Astrocyte (in vitro differentiated cells and primary cell): ENCODE measurements at regions not wholly inside any gene's neighbourhood (a gene's known extent, or its start where the extent isn't known, plus 50 kb on each side); places are given as distances from the start of the nearest gene placed in this dataset.
A peak's percentile ranks its signal among the peaks of the same experiment; 100 is the strongest.

ENCODE experiments used
- DNase-seq: peaks from one replicate; pipeline ENCODE4 v3.0.0-alpha.2; 2010; ENCODE audit warnings: low read depth
- FAIRE-seq: peaks from 2 replicates; lab custom pipeline; 2011; peaks lifted over from hg19 to GRCh38; lab: Jason Lieb, UNC
- H2AFZ ChIP-seq: 2 replicates; pipeline ENCODE4 v1.6.0; 2012; ENCODE audit warnings: low read depth, low read length, inconsistent platforms
- H3K27ac ChIP-seq: 2 replicates; pipeline ENCODE4 v1.5.1; 2011; ENCODE audit warnings: low read depth, low read length, inconsistent platforms
- H3K27me3 ChIP-seq: 2 replicates; pipeline ENCODE4 v1.6.0; 2011; ENCODE audit warnings: low read length, inconsistent platforms; ENCODE audit not compliant: insufficient read depth
- H3K36me3 ChIP-seq: 2 replicates; pipeline ENCODE4 v1.5.1; 2011; ENCODE audit warnings: low read length, inconsistent platforms; ENCODE audit not compliant: insufficient read depth
- H3K4me1 ChIP-seq: 2 replicates; pipeline ENCODE4 v1.5.1; 2011; ENCODE audit warnings: low read length, inconsistent platforms; ENCODE audit not compliant: insufficient read depth
- H3K4me2 ChIP-seq: 2 replicates; pipeline ENCODE4 v1.6.0; 2012; ENCODE audit warnings: low read length, inconsistent platforms
- H3K4me3 ChIP-seq: 2 replicates; pipeline ENCODE4 v1.5.1; 2011; ENCODE audit warnings: low read depth, mild to moderate bottlenecking, low read length, inconsistent platforms; ENCODE audit not compliant: insufficient read depth
- H3K79me2 ChIP-seq: 2 replicates; pipeline ENCODE4 v1.6.0; 2012; ENCODE audit warnings: mild to moderate bottlenecking, low read length, inconsistent platforms; ENCODE audit not compliant: insufficient read depth
- H3K9ac ChIP-seq: 2 replicates; pipeline ENCODE4 v1.6.0; 2012; ENCODE audit warnings: mild to moderate bottlenecking, low read length, inconsistent platforms
- H3K9me3 ChIP-seq: 2 replicates; pipeline ENCODE4 v1.5.1; 2012; ENCODE audit warnings: low read depth, mild to moderate bottlenecking, low read length, inconsistent platforms; ENCODE audit not compliant: insufficient read depth
- H4K20me1 ChIP-seq: 2 replicates; pipeline ENCODE4 v1.6.0; 2012; ENCODE audit warnings: low read length, inconsistent platforms; ENCODE audit not compliant: insufficient read depth
- H3K27ac Mint-ChIP-seq: one replicate; pipeline ENCODE4 v1.8.0; 2021; ENCODE audit warnings: mild to moderate bottlenecking, mixed read lengths; ENCODE audit not compliant: unreplicated experiment
- H3K27me3 Mint-ChIP-seq: one replicate; pipeline ENCODE4 v1.8.0; 2021; ENCODE audit warnings: low read depth, mixed read lengths; ENCODE audit not compliant: unreplicated experiment
- H3K36me3 Mint-ChIP-seq: one replicate; pipeline ENCODE4 v1.8.0; 2021; ENCODE audit warnings: low read depth, mixed read lengths; ENCODE audit not compliant: unreplicated experiment
- H3K4me1 Mint-ChIP-seq: one replicate; pipeline ENCODE4 v1.8.0; 2021; ENCODE audit warnings: low read depth, mixed read lengths; ENCODE audit not compliant: unreplicated experiment
- H3K4me3 Mint-ChIP-seq: one replicate; pipeline ENCODE4 v1.8.0; 2021; ENCODE audit warnings: mild to moderate bottlenecking, moderate library complexity, mixed read lengths; ENCODE audit not compliant: unreplicated experiment
- H3K9me3 Mint-ChIP-seq: one replicate; pipeline ENCODE4 v1.8.0; 2021; ENCODE audit warnings: mild to moderate bottlenecking, mixed read lengths; ENCODE audit not compliant: unreplicated experiment
- EZH2 ChIP-seq: IDR thresholded peaks from 2 replicates; pipeline ENCODE4 v1.6.1; 2012; ENCODE audit warnings: mild to moderate bottlenecking, low read length, inconsistent platforms; ENCODE audit not compliant: insufficient read depth
- TF ChIP-seq, protein P1 (sequence below): IDR thresholded peaks from 2 replicates; pipeline ENCODE4 v1.5.1; 2011; ENCODE audit warnings: low read depth, mild to moderate bottlenecking, inconsistent platforms, low read length, moderate library complexity; ENCODE audit not compliant: insufficient read depth

DNA sequence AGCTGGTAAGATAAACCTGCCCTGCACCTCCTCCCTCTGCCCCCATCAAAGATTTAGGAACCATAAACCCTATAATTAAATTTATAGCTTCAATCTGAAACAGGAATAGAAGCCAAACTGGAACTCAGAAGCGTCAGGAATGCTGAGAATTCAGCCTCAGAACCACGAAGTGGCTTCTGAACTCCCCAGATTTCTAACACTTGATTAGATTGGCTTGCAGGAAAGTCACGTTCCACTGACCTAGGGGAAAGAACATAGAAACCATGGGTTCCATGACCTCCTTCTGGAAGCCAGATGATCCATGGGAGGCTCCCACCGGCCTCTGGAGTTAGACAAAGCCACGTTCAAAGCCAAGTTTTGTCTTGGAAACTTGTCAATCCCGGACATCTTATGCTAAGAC, 356.5 kb downstream of the MID1IP1 start:
- Histone ChIP-seq H3K79me2 (no peaks in the 10 kb centered on the region), H3K4me2 (no peak overlapping the region), H3K27me3 (peaks cover 7% of the 10 kb centered on the region), H3K36me3 (no peaks in the 10 kb centered on the region), H3K27ac (no peak overlapping the region), H2AFZ (no peak overlapping the region), H3K4me1 (peaks cover 16% of the 10 kb centered on the region), H4K20me1 (no peaks in the 10 kb centered on the region), H3K9ac (no peak overlapping the region), H3K4me3 (no peak overlapping the region), H3K9me3 (no peaks in the 10 kb centered on the region)
- TF ChIP-seq, protein P1, sequence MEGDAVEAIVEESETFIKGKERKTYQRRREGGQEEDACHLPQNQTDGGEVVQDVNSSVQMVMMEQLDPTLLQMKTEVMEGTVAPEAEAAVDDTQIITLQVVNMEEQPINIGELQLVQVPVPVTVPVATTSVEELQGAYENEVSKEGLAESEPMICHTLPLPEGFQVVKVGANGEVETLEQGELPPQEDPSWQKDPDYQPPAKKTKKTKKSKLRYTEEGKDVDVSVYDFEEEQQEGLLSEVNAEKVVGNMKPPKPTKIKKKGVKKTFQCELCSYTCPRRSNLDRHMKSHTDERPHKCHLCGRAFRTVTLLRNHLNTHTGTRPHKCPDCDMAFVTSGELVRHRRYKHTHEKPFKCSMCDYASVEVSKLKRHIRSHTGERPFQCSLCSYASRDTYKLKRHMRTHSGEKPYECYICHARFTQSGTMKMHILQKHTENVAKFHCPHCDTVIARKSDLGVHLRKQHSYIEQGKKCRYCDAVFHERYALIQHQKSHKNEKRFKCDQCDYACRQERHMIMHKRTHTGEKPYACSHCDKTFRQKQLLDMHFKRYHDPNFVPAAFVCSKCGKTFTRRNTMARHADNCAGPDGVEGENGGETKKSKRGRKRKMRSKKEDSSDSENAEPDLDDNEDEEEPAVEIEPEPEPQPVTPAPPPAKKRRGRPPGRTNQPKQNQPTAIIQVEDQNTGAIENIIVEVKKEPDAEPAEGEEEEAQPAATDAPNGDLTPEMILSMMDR = no peak
- no peak for TF ChIP-seq EZH2
- Mint-ChIP-seq H3K36me3 (no peaks in the 10 kb centered on the region), H3K4me3 (peak overlapping the region; percentile 45), H3K27ac (peak overlapping the region; percentile 66), H3K4me1 (peaks cover 28% of the 10 kb centered on the region), H3K9me3 (no peaks in the 10 kb centered on the region), H3K27me3 (peaks cover 9% of the 10 kb centered on the region)
- FAIRE-seq (peak; percentile 9), DNase-seq (peak; percentile 37)

DNA sequence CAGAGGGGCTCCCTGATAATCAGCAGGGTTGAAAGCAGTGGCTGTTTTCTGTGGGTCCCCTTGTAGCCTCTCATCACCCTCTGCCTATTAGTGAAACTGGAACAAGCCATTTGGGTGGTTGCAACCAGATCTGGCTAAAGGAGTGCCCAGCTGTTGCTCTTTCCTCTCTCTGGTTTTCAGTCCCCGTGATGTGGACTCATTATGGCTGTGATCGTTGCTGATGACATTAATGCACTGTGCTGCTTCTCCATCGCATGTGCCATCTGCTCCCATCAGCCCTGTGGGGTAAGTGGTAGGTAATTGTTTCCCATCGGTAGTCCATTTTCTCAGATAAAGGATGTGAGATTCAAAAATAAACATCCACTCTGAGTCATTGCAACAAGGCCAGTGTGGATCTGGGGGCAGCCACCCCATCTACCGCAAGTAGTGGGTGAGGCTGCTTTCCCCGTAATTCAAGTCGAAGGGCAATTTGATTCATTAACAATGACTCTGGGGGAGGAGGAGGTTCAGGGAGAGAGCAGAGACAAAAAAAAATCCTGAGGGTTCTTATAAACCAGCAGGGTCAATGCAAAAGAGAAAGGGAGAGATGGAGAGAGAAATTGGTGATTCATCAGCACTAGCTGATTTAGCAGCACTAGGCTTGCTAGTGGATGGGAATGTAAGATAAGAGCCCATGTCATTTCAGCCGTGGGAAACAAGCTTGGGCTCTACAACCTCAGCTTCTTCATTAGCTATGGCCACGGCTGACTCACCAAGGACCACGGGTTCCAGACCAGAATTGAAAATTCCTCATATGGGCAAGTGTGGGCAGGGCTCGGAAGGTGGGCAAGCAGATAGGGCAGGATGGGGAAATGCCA, 357.8 kb downstream of the MID1IP1 start:
- Histone ChIP-seq H3K9me3 (no peaks in the 10 kb centered on the region), H4K20me1 (no peaks in the 10 kb centered on the region), H3K4me2 (peak overlapping the region; percentile 55), H2AFZ (no peak overlapping the region), H3K36me3 (no peaks in the 10 kb centered on the region), H3K27me3 (peaks cover 18% of the 10 kb centered on the region), H3K4me1 (peaks cover 16% of the 10 kb centered on the region), H3K4me3 (no peak overlapping the region), H3K27ac (peak overlapping the region; percentile 53), H3K9ac (peak overlapping the region; percentile 13), H3K79me2 (no peaks in the 10 kb centered on the region)
- peak; percentile 76 for FAIRE-seq
- Mint-ChIP-seq H3K36me3 (no peaks in the 10 kb centered on the region), H3K9me3 (peaks cover 2% of the 10 kb centered on the region), H3K4me1 (peaks cover 28% of the 10 kb centered on the region), H3K27me3 (peaks cover 21% of the 10 kb centered on the region), H3K27ac (peak overlapping the region; percentile 84), H3K4me3 (peak overlapping the region; percentile 50)
- DNase-seq = peak; percentile 97
- TF ChIP-seq, protein P1 = no peak
- TF ChIP-seq EZH2 = no peak
